ENCODE measurements at regions not wholly inside any gene's neighbourhood (a gene's known extent, or its start where the extent isn't known, plus 50 kb on each side); places are given as distances from the start of the nearest gene placed in this dataset.
A peak's percentile ranks its signal among the peaks of the same experiment; 100 is the strongest.

- Histone ChIP-seq H2BK5ac (ENCODE audit: low read length) (no peak overlapping the region), H3K56ac (ENCODE audit: low read length) (no peak overlapping the region), H4K8ac (ENCODE audit: low read depth, low read length) (no peak overlapping the region), H3K18ac (ENCODE audit: low read length) (no peak overlapping the region), H3K23ac (ENCODE audit: low read length) (no peak overlapping the region), H4K5ac (ENCODE audit: low read length) (no peak overlapping the region), H3K27me3 (ENCODE audit: insufficient read depth, low read length, poor library complexity) (no peaks in the 10 kb centered on the region), H2BK120ac (ENCODE audit: low read depth, low read length) (no peak overlapping the region), H3K4me3 (ENCODE audit: low read length) (no peak overlapping the region), H3K79me2 (ENCODE audit: control insufficient read depth, insufficient read depth, low read length) (no peaks in the 10 kb centered on the region), H2AK5ac (ENCODE audit: low read length) (no peak overlapping the region), H3K36me3 (ENCODE audit: control insufficient read depth, insufficient read depth, low read length) (no peaks in the 10 kb centered on the region), H2BK15ac (replicated peaks; ENCODE audit: low read depth) (no peak overlapping the region), H3K27ac (ENCODE audit: low read depth, low read length) (no peak overlapping the region), H3K4me1 (ENCODE audit: control insufficient read depth, low read depth, low read length) (peaks cover 2% of the 10 kb centered on the region), H3K79me1 (ENCODE audit: low read length) (no peaks in the 10 kb centered on the region), H3K4ac (ENCODE audit: low read depth, low read length) (no peak overlapping the region), H3K4me2 (ENCODE audit: low read length) (no peak overlapping the region), H3K9ac (ENCODE audit: low read length) (no peak overlapping the region)
- no CpG with 5 or more reads among the region's 2 CpGs for WGBS (ENCODE audit: extremely low coverage, insufficient coverage, low lambda C conversion rate)
- no peak for DNase-seq
These were observed 471.5 kb downstream of the ZNF608 start for GRCh38 chr5:124274949-124275348.

GRCh38 chr5:124264499-124264898, 481.9 kb downstream of the ZNF608 start:
- H3K4me2 ChIP-seq (ENCODE audit: low read length), result no peak overlapping the region
- H3K9ac ChIP-seq (ENCODE audit: low read length), result no peak overlapping the region
- peaks cover 15% of the 10 kb centered on the region for H3K4me1 ChIP-seq (ENCODE audit: control insufficient read depth, low read depth, low read length)
- no peak overlapping the region for H4K8ac ChIP-seq (ENCODE audit: low read depth, low read length)
- no peak overlapping the region for H3K4ac ChIP-seq (ENCODE audit: low read depth, low read length)
- no peaks in the 10 kb centered on the region for H3K79me1 ChIP-seq (ENCODE audit: low read length)
- H3K18ac ChIP-seq (ENCODE audit: low read length), result no peak overlapping the region
- no peaks in the 10 kb centered on the region for H3K36me3 ChIP-seq (ENCODE audit: control insufficient read depth, insufficient read depth, low read length)
- no peak overlapping the region for H4K5ac ChIP-seq (ENCODE audit: low read length)
- H3K27me3 ChIP-seq (ENCODE audit: insufficient read depth, low read length, poor library complexity), result no peaks in the 10 kb centered on the region
- H3K79me2 ChIP-seq (ENCODE audit: control insufficient read depth, insufficient read depth, low read length), result no peaks in the 10 kb centered on the region
- peak overlapping the region; percentile 39 for H3K27ac ChIP-seq (ENCODE audit: low read depth, low read length)
- no CpG with 5 or more reads among the region's 2 CpGs for whole genome bisulfite sequencing (ENCODE audit: extremely low coverage, insufficient coverage, low lambda C conversion rate)
- no peak overlapping the region for H2BK5ac ChIP-seq (ENCODE audit: low read length)
- H3K56ac ChIP-seq (ENCODE audit: low read length), result no peak overlapping the region
- H2BK120ac ChIP-seq (ENCODE audit: low read depth, low read length), result no peak overlapping the region
- H2AK5ac ChIP-seq (ENCODE audit: low read length), result no peak overlapping the region
- DNase-seq, result no peak
- no peak overlapping the region for H3K4me3 ChIP-seq (ENCODE audit: low read length)
- no peak overlapping the region for H2BK15ac ChIP-seq (replicated peaks; ENCODE audit: low read depth)
- H3K23ac ChIP-seq (ENCODE audit: low read length), result no peak overlapping the region

- Histone ChIP-seq H3K36me3 (ENCODE audit: control insufficient read depth, insufficient read depth, low read length) (no peaks in the 10 kb centered on the region), H3K27me3 (ENCODE audit: insufficient read depth, low read length, poor library complexity) (no peaks in the 10 kb centered on the region), H2AK5ac (ENCODE audit: low read length) (no peak overlapping the region), H4K8ac (ENCODE audit: low read depth, low read length) (no peak overlapping the region), H3K4ac (ENCODE audit: low read depth, low read length) (no peak overlapping the region), H3K79me1 (ENCODE audit: low read length) (no peaks in the 10 kb centered on the region), H3K4me3 (ENCODE audit: low read length) (no peak overlapping the region), H3K79me2 (ENCODE audit: control insufficient read depth, insufficient read depth, low read length) (no peaks in the 10 kb centered on the region), H2BK120ac (ENCODE audit: low read depth, low read length) (no peak overlapping the region), H4K5ac (ENCODE audit: low read length) (no peak overlapping the region), H3K18ac (ENCODE audit: low read length) (no peak overlapping the region), H3K27ac (ENCODE audit: low read depth, low read length) (peak overlapping the region; percentile 39), H3K9ac (ENCODE audit: low read length) (no peak overlapping the region), H3K56ac (ENCODE audit: low read length) (peak overlapping the region; percentile 1), H3K4me2 (ENCODE audit: low read length) (no peak overlapping the region), H2BK5ac (ENCODE audit: low read length) (no peak overlapping the region), H3K4me1 (ENCODE audit: control insufficient read depth, low read depth, low read length) (peaks cover 15% of the 10 kb centered on the region), H3K23ac (ENCODE audit: low read length) (no peak overlapping the region), H2BK15ac (replicated peaks; ENCODE audit: low read depth) (no peak overlapping the region)
- WGBS (ENCODE audit: extremely low coverage, insufficient coverage, low lambda C conversion rate), result no CpG with 5 or more reads among the region's 6 CpGs
- DNase-seq, result peak; percentile 93
These were observed 482.6 kb downstream of the ZNF608 start for GRCh38 chr5:124263680-124264491.

- no peak overlapping the region for H3K4me3 ChIP-seq (ENCODE audit: low read length)
- H3K36me3 ChIP-seq (ENCODE audit: control insufficient read depth, insufficient read depth, low read length), result no peaks in the 10 kb centered on the region
- WGBS (ENCODE audit: extremely low coverage, insufficient coverage, low lambda C conversion rate), result no CpG with 5 or more reads among the region's 1 CpG
- no peak overlapping the region for H4K8ac ChIP-seq (ENCODE audit: low read depth, low read length)
- H3K56ac ChIP-seq (ENCODE audit: low read length), result no peak overlapping the region
- H4K5ac ChIP-seq (ENCODE audit: low read length), result no peak overlapping the region
- H3K4me2 ChIP-seq (ENCODE audit: low read length), result no peak overlapping the region
- no peak overlapping the region for H3K4ac ChIP-seq (ENCODE audit: low read depth, low read length)
- H2BK120ac ChIP-seq (ENCODE audit: low read depth, low read length), result no peak overlapping the region
- H3K23ac ChIP-seq (ENCODE audit: low read length), result no peak overlapping the region
- H3K18ac ChIP-seq (ENCODE audit: low read length), result peak overlapping the region; percentile 81
- no peaks in the 10 kb centered on the region for H3K79me1 ChIP-seq (ENCODE audit: low read length)
- no peak overlapping the region for H3K27ac ChIP-seq (ENCODE audit: low read depth, low read length)
- H2AK5ac ChIP-seq (ENCODE audit: low read length), result no peak overlapping the region
- peaks cover 15% of the 10 kb centered on the region for H3K4me1 ChIP-seq (ENCODE audit: control insufficient read depth, low read depth, low read length)
- no peak overlapping the region for H2BK5ac ChIP-seq (ENCODE audit: low read length)
- no peak for DNase-seq
- no peaks in the 10 kb centered on the region for H3K27me3 ChIP-seq (ENCODE audit: insufficient read depth, low read length, poor library complexity)
- no peak overlapping the region for H3K9ac ChIP-seq (ENCODE audit: low read length)
- peak overlapping the region; percentile 94 for H2BK15ac ChIP-seq (replicated peaks; ENCODE audit: low read depth)
- no peaks in the 10 kb centered on the region for H3K79me2 ChIP-seq (ENCODE audit: control insufficient read depth, insufficient read depth, low read length)
These were observed 483.4 kb downstream of the ZNF608 start for GRCh38 chr5:124262991-124263571.

GRCh38 chr5:124262470-124262869, 484.0 kb downstream of the ZNF608 start:
- no peak overlapping the region for H3K4me3 ChIP-seq (ENCODE audit: low read length)

More at GRCh38 chr5:124262470-124262869, 484.0 kb downstream of the ZNF608 start:
- H3K9ac ChIP-seq (ENCODE audit: low read length), result no peak overlapping the region
- H2BK120ac ChIP-seq (ENCODE audit: low read depth, low read length), result peak overlapping the region; percentile 79
- H3K36me3 ChIP-seq (ENCODE audit: control insufficient read depth, insufficient read depth, low read length), result no peaks in the 10 kb centered on the region
- no CpG with 5 or more reads among the region's 6 CpGs for WGBS (ENCODE audit: extremely low coverage, insufficient coverage, low lambda C conversion rate)
- no peak overlapping the region for H3K4me2 ChIP-seq (ENCODE audit: low read length)
- no peaks in the 10 kb centered on the region for H3K79me2 ChIP-seq (ENCODE audit: control insufficient read depth, insufficient read depth, low read length)
- H2BK5ac ChIP-seq (ENCODE audit: low read length), result no peak overlapping the region
- no peaks in the 10 kb centered on the region for H3K79me1 ChIP-seq (ENCODE audit: low read length)
- no peak overlapping the region for H3K27ac ChIP-seq (ENCODE audit: low read depth, low read length)
- H2AK5ac ChIP-seq (ENCODE audit: low read length), result no peak overlapping the region
- no peak overlapping the region for H4K5ac ChIP-seq (ENCODE audit: low read length)
- DNase-seq, result no peak
- H3K4ac ChIP-seq (ENCODE audit: low read depth, low read length), result no peak overlapping the region
- no peak overlapping the region for H4K8ac ChIP-seq (ENCODE audit: low read depth, low read length)
- peak overlapping the region; percentile 94 for H2BK15ac ChIP-seq (replicated peaks; ENCODE audit: low read depth)
- H3K56ac ChIP-seq (ENCODE audit: low read length), result no peak overlapping the region
- no peaks in the 10 kb centered on the region for H3K27me3 ChIP-seq (ENCODE audit: insufficient read depth, low read length, poor library complexity)
- H3K18ac ChIP-seq (ENCODE audit: low read length), result peak overlapping the region; percentile 81
- peaks cover 15% of the 10 kb centered on the region for H3K4me1 ChIP-seq (ENCODE audit: control insufficient read depth, low read depth, low read length)
- H3K23ac ChIP-seq (ENCODE audit: low read length), result no peak overlapping the region

All from mesendoderm (in vitro differentiated cells).